OCI-M2 (cell line): ENCODE measurements at regions not wholly inside any gene's neighbourhood (a gene's known extent, or its start where the extent isn't known, plus 50 kb on each side); places are given as distances from the start of the nearest gene placed in this dataset.

ENCODE experiments used
- DNase-seq: peaks from one replicate; lab custom pipeline; 2025; ENCODE audit not compliant: unreplicated experiment; lab: John Stamatoyannopoulos, UW

- DNase-seq, result no peak
Measured at GRCh38 chr5:125126050-125126449, 379.6 kb upstream of the ZNF608 start.

GRCh38 chr5:125129151-125129806 is 382.8 kb upstream of the ZNF608 start:
- no peak for DNase-seq

- DNase-seq, result no peak
Measured at GRCh38 chr5:125130591-125130990, 384.2 kb upstream of the ZNF608 start.

GRCh38 chr5:125134216-125135081 is 388.0 kb upstream of the ZNF608 start:
- DNase-seq, result no peak

- DNase-seq, result no peak
Measured at GRCh38 chr5:125137535-125137934, 391.1 kb upstream of the ZNF608 start.

- DNase-seq, result no peak
Measured at GRCh38 chr5:125138266-125138665, 391.8 kb upstream of the ZNF608 start.

GRCh38 chr5:125139590-125139989 is 393.2 kb upstream of the ZNF608 start:
- DNase-seq, result no peak

- no peak for DNase-seq
Measured at GRCh38 chr5:125140220-125140619, 393.8 kb upstream of the ZNF608 start.

- no peak for DNase-seq
Measured at GRCh38 chr5:125140855-125141254, 394.4 kb upstream of the ZNF608 start.

GRCh38 chr5:125142458-125142857 is 396.0 kb upstream of the ZNF608 start:
- DNase-seq, result no peak

- DNase-seq, result no peak
Measured at GRCh38 chr5:125143011-125143410, 396.6 kb upstream of the ZNF608 start.

GRCh38 chr5:125148076-125148475 is 401.6 kb upstream of the ZNF608 start:
- no peak for DNase-seq

GRCh38 chr5:125148706-125149105 is 402.3 kb upstream of the ZNF608 start:
- no peak for DNase-seq

GRCh38 chr5:125149110-125149509 is 402.7 kb upstream of the ZNF608 start:
- DNase-seq, result no peak

- no peak for DNase-seq
Measured at GRCh38 chr5:125149527-125149926, 403.1 kb upstream of the ZNF608 start.

GRCh38 chr5:125150041-125150669 is 403.7 kb upstream of the ZNF608 start:
- DNase-seq, result no peak

GRCh38 chr5:125151150-125151900 is 404.9 kb upstream of the ZNF608 start:
- DNase-seq, result no peak

GRCh38 chr5:125152044-125152443 is 405.6 kb upstream of the ZNF608 start:
- no peak for DNase-seq

- no peak for DNase-seq
Measured at GRCh38 chr5:125152461-125153189, 406.2 kb upstream of the ZNF608 start.

GRCh38 chr5:125153231-125153630 is 406.8 kb upstream of the ZNF608 start:
- DNase-seq, result no peak
